GM12873 (cell line): ENCODE measurements at regions not wholly inside any gene's neighbourhood (a gene's known extent, or its start where the extent isn't known, plus 50 kb on each side); places are given as distances from the start of the nearest gene placed in this dataset.

Experiments
- TF ChIP-seq, protein P1 (sequence below): IDR thresholded peaks from 2 replicates; pipeline ENCODE4 v1.5.1; 2012; ENCODE audit warnings: low read depth, mild to moderate bottlenecking, moderate library complexity, low read length, control low read depth; ENCODE audit not compliant: insufficient read depth; ENCODE audit errors: missing control alignments

GRCh38 chr12:93146263-93146939 lies 217.3 kb upstream of the EEA1 start:
- TF ChIP-seq, protein P1, sequence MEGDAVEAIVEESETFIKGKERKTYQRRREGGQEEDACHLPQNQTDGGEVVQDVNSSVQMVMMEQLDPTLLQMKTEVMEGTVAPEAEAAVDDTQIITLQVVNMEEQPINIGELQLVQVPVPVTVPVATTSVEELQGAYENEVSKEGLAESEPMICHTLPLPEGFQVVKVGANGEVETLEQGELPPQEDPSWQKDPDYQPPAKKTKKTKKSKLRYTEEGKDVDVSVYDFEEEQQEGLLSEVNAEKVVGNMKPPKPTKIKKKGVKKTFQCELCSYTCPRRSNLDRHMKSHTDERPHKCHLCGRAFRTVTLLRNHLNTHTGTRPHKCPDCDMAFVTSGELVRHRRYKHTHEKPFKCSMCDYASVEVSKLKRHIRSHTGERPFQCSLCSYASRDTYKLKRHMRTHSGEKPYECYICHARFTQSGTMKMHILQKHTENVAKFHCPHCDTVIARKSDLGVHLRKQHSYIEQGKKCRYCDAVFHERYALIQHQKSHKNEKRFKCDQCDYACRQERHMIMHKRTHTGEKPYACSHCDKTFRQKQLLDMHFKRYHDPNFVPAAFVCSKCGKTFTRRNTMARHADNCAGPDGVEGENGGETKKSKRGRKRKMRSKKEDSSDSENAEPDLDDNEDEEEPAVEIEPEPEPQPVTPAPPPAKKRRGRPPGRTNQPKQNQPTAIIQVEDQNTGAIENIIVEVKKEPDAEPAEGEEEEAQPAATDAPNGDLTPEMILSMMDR: no peak

DNA sequence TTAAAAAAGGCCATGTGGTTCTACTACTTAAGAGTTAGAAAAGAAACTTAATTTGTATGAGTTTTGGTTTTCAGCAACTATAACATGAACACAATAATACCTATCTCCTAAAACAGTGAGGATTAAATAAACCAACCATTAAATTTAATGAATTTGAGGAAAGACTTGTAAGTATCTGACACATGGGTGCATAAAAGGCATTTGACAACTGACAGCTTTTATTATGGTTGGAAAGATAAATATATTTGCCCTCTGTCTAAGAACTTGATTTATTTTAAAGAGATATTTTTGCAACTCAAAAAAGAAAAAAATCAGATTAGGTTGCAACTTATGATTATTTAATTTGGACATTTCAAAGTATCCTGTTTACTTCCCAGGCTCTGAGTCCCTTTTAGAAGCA lies 217.9 kb upstream of the EEA1 start:
- TF ChIP-seq, protein P1: no peak

- TF ChIP-seq, protein P1: no peak
These were observed 219.3 kb upstream of the EEA1 start for GRCh38 chr12:93148412-93148811.

GRCh38 chr12:93149229-93149628 lies 220.1 kb upstream of the EEA1 start:
- TF ChIP-seq, protein P1: no peak

- TF ChIP-seq, protein P1: no peak
These were observed 222.1 kb upstream of the EEA1 start for GRCh38 chr12:93151079-93151762.

DNA sequence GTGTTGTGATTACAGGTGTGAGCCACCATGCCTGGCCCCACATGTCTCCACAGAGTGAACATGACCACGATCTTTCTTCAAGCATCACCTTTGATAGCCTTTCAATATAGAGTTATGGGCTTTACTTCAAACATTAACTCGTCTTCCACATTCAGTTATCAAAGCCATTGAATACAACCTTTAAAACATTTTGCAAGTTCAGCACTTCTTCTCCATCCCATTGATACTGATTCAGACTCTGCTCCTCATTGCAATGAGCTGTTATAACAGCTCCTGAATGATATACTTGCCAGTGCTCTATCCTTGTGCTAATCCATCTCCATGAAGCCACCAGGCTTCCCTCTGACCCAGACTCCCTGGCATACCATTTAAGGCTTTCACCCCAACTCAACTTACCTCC lies 223.5 kb upstream of the EEA1 start:
- TF ChIP-seq, protein P1: no peak

- TF ChIP-seq, protein P1: no peak
These were observed 224.2 kb upstream of the EEA1 start for GRCh38 chr12:93153321-93153720.
